ENCODE measurements at regions not wholly inside any gene's neighbourhood (a gene's known extent, or its start where the extent isn't known, plus 50 kb on each side); places are given as distances from the start of the nearest gene placed in this dataset.
A peak's percentile ranks its signal among the peaks of the same experiment; 100 is the strongest.

DNA sequence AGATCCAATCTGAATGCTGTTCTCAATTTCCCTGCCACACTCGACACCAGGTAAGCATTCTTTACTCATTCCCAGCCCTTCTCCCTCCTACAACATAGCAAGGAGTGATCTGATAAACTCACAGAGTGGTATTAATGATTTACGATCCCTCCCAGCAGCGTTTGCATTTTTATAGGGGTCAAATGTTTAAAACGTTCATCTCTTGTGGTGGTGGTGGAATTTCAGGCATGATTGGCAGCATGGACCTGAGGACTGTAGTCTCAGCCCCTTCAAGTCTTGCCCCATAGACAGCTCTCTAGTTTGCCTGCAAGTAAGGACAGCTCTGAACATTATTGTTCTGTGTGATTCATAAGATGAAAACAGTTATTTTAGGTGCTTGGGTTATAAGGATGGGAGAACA lies 565.7 kb downstream of the EFNB2 start:
- H3K9ac ChIP-seq (ENCODE audit: low read length), result no peak overlapping the region
- intact Hi-C loops (cut with micrococcal nuclease), result no loop called here
- H3K27me3 ChIP-seq (ENCODE audit: insufficient read depth, low read length), result no peaks in the 10 kb centered on the region
- H4K20me1 ChIP-seq (ENCODE audit: insufficient read depth), result no peaks in the 10 kb centered on the region
- peak overlapping the region; percentile 71 for H3K4me2 ChIP-seq (ENCODE audit: low read length)
- H3K9me3 ChIP-seq (ENCODE audit: control insufficient read depth in 1 of 2, insufficient read depth in 1 of 2, low read depth in 1 of 2, low read length in 2 of 2), result no peaks in the 10 kb centered on the region
- no peak for TF ChIP-seq EZH2phosphoT487 (IDR thresholded peaks at IDR 0.05; ENCODE audit: borderline replicate concordance)
- TF ChIP-seq POLR2A (IDR thresholded peaks at IDR 0.05; ENCODE audit: borderline replicate concordance, extremely low read depth, insufficient read depth, insufficient read length), result no peak
- TF ChIP-seq SRF (IDR thresholded peaks at IDR 0.05; ENCODE audit: low read depth), result no peak
- TF ChIP-seq, protein P1, sequence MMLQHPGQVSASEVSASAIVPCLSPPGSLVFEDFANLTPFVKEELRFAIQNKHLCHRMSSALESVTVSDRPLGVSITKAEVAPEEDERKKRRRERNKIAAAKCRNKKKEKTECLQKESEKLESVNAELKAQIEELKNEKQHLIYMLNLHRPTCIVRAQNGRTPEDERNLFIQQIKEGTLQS (IDR thresholded peaks at IDR 0.05), result no peak
- TF ChIP-seq POLR2AphosphoS5 (IDR thresholded peaks at IDR 0.05; ENCODE audit: low read depth, low read length), result no peak
- TF ChIP-seq, protein P2, sequence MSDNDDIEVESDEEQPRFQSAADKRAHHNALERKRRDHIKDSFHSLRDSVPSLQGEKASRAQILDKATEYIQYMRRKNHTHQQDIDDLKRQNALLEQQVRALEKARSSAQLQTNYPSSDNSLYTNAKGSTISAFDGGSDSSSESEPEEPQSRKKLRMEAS (IDR thresholded peaks at IDR 0.05), result no peak
- TF ChIP-seq, protein P3, sequence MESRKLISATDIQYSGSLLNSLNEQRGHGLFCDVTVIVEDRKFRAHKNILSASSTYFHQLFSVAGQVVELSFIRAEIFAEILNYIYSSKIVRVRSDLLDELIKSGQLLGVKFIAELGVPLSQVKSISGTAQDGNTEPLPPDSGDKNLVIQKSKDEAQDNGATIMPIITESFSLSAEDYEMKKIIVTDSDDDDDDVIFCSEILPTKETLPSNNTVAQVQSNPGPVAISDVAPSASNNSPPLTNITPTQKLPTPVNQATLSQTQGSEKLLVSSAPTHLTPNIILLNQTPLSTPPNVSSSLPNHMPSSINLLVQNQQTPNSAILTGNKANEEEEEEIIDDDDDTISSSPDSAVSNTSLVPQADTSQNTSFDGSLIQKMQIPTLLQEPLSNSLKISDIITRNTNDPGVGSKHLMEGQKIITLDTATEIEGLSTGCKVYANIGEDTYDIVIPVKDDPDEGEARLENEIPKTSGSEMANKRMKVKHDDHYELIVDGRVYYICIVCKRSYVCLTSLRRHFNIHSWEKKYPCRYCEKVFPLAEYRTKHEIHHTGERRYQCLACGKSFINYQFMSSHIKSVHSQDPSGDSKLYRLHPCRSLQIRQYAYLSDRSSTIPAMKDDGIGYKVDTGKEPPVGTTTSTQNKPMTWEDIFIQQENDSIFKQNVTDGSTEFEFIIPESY (IDR thresholded peaks at IDR 0.05; ENCODE audit: extremely low read depth, insufficient replicate concordance, low read length), result no peak
- no peak for TF ChIP-seq CBX3 (IDR thresholded peaks at IDR 0.05; ENCODE audit: low read depth)
- TF ChIP-seq, protein P4, sequence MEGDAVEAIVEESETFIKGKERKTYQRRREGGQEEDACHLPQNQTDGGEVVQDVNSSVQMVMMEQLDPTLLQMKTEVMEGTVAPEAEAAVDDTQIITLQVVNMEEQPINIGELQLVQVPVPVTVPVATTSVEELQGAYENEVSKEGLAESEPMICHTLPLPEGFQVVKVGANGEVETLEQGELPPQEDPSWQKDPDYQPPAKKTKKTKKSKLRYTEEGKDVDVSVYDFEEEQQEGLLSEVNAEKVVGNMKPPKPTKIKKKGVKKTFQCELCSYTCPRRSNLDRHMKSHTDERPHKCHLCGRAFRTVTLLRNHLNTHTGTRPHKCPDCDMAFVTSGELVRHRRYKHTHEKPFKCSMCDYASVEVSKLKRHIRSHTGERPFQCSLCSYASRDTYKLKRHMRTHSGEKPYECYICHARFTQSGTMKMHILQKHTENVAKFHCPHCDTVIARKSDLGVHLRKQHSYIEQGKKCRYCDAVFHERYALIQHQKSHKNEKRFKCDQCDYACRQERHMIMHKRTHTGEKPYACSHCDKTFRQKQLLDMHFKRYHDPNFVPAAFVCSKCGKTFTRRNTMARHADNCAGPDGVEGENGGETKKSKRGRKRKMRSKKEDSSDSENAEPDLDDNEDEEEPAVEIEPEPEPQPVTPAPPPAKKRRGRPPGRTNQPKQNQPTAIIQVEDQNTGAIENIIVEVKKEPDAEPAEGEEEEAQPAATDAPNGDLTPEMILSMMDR (IDR thresholded peaks at IDR 0.05 in 2 of 3, conservative IDR thresholded peaks at IDR 0.05 in 1 of 3; ENCODE audit: borderline replicate concordance in 1 of 3, insufficient read depth in 1 of 3, low read depth in 2 of 3, low read length in 2 of 3), result no peak
- TF ChIP-seq, protein P5, sequence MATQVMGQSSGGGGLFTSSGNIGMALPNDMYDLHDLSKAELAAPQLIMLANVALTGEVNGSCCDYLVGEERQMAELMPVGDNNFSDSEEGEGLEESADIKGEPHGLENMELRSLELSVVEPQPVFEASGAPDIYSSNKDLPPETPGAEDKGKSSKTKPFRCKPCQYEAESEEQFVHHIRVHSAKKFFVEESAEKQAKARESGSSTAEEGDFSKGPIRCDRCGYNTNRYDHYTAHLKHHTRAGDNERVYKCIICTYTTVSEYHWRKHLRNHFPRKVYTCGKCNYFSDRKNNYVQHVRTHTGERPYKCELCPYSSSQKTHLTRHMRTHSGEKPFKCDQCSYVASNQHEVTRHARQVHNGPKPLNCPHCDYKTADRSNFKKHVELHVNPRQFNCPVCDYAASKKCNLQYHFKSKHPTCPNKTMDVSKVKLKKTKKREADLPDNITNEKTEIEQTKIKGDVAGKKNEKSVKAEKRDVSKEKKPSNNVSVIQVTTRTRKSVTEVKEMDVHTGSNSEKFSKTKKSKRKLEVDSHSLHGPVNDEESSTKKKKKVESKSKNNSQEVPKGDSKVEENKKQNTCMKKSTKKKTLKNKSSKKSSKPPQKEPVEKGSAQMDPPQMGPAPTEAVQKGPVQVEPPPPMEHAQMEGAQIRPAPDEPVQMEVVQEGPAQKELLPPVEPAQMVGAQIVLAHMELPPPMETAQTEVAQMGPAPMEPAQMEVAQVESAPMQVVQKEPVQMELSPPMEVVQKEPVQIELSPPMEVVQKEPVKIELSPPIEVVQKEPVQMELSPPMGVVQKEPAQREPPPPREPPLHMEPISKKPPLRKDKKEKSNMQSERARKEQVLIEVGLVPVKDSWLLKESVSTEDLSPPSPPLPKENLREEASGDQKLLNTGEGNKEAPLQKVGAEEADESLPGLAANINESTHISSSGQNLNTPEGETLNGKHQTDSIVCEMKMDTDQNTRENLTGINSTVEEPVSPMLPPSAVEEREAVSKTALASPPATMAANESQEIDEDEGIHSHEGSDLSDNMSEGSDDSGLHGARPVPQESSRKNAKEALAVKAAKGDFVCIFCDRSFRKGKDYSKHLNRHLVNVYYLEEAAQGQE (IDR thresholded peaks at IDR 0.05; ENCODE audit: low read depth), result no peak
- TF ChIP-seq EZH2 (IDR thresholded peaks at IDR 0.05), result no peak
- no peak for TF ChIP-seq TCF7L2 (IDR thresholded peaks at IDR 0.05; ENCODE audit: borderline replicate concordance, extremely low read depth, insufficient read depth, insufficient read length)
- no peak for TF ChIP-seq ZNF274 (IDR thresholded peaks at IDR 0.05; ENCODE audit: low read depth, low read length)
- TF ChIP-seq SIN3A (IDR thresholded peaks at IDR 0.05; ENCODE audit: low read depth), result no peak
- TF ChIP-seq CEBPB (IDR thresholded peaks at IDR 0.05; ENCODE audit: low read depth), result no peak
- no peak for TF ChIP-seq FOSL1 (IDR thresholded peaks at IDR 0.05; ENCODE audit: low read depth)
- H3K4me3 ChIP-seq (replicated peaks in 1 of 2; ENCODE audit: low read depth in 1 of 2, low read length in 2 of 2), result no peak overlapping the region
- H3K79me2 ChIP-seq (ENCODE audit: insufficient read depth, low read length), result no peaks in the 10 kb centered on the region
- DNase-seq (ENCODE audit: low read depth, low spot score) (peak; percentile 38), ATAC-seq (peak; percentile 92)
- H3K27ac ChIP-seq (ENCODE audit: low read depth, low read length), result no peak overlapping the region
- CTCF ChIA-PET, result no interaction called here
- POLR2A ChIA-PET, result no interaction called here
- H3K4me1 ChIP-seq (ENCODE audit: control insufficient read depth in 1 of 2, insufficient read depth in 2 of 2, low read length in 2 of 2), result peaks cover 11 to 27% of the 10 kb centered on the region in 2 experiments; a peak in 3 of 4 replicates
- RAD21 ChIA-PET (ENCODE audit: low non-redundant PET in 1 of 2, low total read pairs in 2 of 2, uncharacterized antibody in 2 of 2, unreplicated experiment in 2 of 2), result no interaction called here
- H2AFZ ChIP-seq (ENCODE audit: low read depth, low read length, poor library complexity, severe bottlenecking), result peak overlapping the region; percentile 66
- H3K9me2 ChIP-seq (ENCODE audit: insufficient read depth), result no peaks in the 10 kb centered on the region
- H3K36me3 ChIP-seq (ENCODE audit: control insufficient read depth in 1 of 2, insufficient read depth in 2 of 2, low read length in 2 of 2), result no peaks in the 10 kb centered on the region
- BruUV-seq (replicated peaks), result no TSS peak

All from HCT116 (cell line).